ENCODE measurements at regions not wholly inside any gene's neighbourhood (a gene's known extent, or its start where the extent isn't known, plus 50 kb on each side); places are given as distances from the start of the nearest gene placed in this dataset.
"Not testable (repeated sequence)": the region's sequence is repeated elsewhere in the genome, so short reads cannot be mapped to it uniquely, and the experiment has no call there.

- DNase-seq: no peak
These were observed 289.7 kb downstream of the HTR1B start for GRCh38 chr6:77173472-77174074.

DNA sequence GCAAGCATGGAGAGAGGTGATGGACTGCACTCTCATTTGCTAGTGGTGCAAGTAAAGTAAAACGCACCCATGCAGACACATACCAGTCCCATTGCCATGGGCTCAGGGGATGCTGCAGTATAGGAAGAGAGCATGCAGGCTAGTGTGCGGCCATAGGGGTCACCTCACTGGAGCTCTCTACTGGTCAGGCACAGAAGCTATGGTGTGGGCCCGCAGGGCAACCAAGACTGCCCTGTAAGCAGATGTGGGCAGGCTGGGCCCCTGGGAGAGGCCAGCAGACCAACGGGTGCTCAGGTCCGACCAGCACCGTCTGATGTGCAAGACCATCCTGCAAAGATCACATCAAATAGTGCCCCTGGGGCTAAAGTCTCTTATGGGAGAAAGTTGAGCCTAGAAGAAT, 290.7 kb downstream of the HTR1B start:
- no peak for DNase-seq

DNA sequence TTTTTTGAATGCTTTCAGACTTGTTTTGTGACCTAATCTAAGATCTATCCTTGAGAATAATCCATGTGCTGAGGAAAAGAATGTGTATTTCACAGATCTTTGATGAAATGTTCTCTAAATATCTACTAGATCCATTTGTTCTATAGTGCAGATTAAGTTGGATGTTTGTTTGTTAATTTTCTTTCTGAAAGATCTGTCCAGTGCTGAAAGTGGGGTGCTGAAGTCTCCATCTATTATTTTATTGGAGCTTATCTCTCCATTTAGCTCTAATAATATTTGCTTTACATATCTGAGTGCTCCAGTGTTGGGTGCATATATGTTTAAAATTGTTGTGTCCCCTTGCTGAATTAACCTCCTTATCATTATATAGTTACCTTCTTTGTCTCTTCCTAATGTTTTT, 303.6 kb downstream of the HTR1B start:
- DNase-seq: no peak

DNA sequence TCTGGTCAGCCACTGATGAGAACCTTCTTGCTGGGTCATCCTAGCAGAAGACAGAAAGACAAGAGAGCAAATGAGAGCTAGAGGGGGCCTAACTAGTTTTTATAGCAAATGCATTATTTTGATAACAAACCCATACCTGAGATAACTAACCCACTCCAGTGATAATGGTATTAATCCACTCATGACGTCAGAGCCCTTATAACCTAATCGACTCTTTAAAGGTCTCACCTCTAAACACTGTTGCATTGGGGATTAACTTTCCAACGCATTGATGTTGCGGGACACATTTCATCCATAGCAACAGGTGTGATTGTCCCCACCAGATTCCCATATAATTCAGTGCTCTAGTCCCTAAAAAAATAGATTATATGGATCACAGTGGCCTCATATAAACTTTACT, 312.1 kb downstream of the HTR1B start:
- no peak for DNase-seq

- no peak for DNase-seq
These were observed 312.6 kb downstream of the HTR1B start for GRCh38 chr6:77150736-77151135.

- no peak for DNase-seq
These were observed 318.0 kb downstream of the HTR1B start for GRCh38 chr6:77145244-77145643.

DNA sequence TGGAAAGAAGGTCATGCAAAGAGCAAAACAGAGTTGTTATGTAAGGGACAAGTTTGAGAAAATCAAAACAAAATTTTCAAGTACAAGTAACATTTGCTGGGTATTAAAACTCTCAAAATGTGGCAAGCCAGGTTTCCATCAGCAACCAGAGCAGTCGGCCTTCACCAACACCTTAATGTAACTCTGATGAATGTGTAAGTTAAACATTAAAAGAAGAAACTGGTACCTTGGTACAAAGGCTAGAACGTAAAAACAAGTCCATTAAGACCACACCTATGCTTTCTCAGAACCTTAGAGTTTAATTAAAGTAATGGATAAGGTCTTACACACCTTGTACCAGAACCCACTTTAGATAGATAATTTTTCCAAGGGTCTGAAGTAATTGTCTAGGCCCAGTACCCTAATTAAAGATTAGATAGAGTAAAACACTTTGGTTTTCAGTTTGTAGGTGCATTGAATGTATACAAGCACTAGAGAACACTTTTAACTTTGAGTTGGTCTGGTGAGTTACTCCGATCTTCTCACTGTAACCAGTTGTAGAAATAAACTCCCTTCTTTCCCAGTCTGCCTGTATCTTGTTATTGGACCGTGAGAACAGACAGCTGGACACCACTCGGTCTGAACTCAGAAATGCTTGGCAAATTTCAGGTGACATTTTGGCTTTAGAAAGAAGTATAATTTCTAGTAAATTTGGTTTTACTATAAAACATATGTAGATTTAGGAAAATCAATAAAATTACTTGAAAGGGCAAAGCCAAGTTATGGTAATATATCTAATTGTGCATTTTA, 319.4 kb downstream of the HTR1B start:
- no peak for DNase-seq

DNA sequence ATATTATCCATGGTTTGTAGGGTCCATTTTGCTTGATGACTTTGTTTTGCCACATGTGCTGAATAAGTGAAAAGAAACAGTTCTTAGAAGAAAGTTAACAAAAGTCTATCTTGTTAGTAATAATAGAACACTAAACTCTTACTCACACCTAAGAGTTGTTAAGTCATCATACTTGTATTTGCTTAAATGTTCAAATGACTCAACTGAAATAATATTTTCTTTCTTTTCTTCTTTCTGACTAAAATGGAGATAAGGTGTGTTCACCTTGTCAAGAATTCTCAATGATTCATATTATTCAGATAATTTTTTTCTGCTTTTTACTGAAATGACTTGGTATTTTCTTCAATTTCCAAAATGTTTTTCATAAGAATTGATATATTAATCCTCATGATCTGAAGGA, 327.2 kb downstream of the HTR1B start:
- no peak for DNase-seq

- no peak for DNase-seq
These were observed 330.3 kb downstream of the HTR1B start for GRCh38 chr6:77133031-77133430.

GRCh38 chr6:77131426-77131825, 331.9 kb downstream of the HTR1B start:
- no peak for DNase-seq

DNA sequence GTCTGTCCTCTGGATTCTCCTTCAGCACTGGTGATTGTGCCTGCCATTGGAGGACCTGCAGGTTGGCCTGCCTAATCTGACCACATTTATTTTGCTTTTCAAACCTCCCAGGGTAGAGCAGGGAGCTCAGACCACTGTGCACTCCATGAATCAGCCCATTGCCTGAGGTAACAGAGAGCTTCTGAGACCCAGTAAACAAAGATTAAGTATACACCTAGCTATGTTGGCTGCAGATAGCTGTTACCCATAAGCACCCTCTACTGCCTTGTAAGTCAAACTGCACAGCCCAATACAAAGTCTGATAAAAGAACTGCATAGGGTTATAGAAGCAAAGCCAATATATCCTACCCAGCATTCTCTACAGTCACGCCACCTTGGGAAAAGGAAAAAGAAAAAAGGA, 338.7 kb downstream of the HTR1B start:
- DNase-seq: no peak

DNA sequence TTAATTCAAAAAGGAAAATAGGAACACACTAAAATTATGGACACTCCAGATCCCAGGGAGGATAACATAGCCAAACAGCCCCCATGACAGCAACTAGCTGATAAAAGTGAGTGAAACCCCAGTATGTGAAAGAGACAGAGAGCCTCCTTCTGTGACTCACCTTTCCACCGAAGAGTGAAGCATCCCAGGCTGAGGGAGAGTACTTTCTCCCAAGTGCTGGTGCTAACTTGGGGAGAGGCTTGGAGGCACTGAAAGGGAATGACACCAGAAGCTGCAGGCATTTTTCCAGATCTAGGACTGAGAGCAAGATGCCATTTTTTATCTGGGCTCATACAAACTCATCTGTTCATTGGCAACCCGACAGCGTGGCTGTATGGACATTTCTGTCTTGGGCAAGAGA, 339.8 kb downstream of the HTR1B start:
- DNase-seq: no peak

DNA sequence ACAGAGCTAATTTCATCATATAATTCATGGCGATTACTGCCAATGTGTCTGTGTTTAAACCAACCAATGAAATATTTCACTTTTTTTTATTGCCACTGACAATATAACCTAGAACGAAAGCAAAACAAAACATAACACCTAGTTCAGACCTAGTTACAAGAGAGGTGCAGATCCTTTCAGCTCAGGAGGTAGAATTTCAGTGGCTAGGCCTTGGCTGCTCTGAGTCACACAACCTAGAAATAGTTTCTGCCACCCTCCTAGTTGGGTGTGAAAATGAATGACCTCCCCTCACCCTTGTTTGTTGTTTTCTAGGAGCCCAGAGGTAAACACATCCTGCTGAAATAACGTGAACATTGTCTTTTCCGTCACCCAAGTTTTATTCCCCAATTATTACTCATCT, 356.3 kb downstream of the HTR1B start:
- DNase-seq: no peak

DNA sequence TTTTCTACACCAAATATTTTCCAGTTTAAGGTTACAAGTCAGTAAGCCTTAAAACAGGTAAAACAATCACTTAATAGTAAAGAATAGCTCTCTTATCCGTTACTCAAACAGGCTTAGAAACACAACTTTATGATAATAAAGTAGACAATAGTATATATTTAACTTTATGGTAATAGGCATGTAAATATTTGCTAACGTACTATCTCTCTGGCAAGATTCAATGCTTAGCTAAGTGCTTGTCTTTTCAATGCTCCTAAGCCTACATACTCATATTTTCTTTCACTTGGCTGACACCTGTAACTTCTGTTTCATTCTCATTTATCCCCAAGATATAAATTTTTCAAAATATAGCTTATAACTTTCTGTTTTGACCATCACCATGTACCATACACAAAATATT, 358.2 kb downstream of the HTR1B start:
- no peak for DNase-seq

DNA sequence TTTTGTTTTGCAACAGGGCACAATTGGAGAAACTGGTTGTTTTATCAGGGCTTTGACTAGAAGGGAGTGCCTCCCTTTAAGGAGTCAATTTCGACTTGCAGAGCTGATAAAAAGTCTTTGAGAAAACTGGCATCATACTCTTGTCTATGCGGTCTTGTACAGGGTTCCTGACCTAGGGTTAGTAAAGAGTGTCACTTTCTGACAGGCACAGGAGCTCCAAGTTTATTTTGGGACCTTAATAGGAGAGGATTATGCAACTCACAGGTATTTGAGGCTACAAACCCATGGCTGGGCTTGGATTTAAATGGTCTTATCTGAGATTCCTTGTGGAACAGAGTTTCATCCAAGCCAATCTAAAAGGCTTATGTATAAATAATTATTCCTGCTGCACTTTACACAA, 365.4 kb downstream of the HTR1B start:
- DNase-seq: no peak

- DNase-seq: no peak
These were observed 367.2 kb downstream of the HTR1B start for GRCh38 chr6:77095936-77096627.

DNA sequence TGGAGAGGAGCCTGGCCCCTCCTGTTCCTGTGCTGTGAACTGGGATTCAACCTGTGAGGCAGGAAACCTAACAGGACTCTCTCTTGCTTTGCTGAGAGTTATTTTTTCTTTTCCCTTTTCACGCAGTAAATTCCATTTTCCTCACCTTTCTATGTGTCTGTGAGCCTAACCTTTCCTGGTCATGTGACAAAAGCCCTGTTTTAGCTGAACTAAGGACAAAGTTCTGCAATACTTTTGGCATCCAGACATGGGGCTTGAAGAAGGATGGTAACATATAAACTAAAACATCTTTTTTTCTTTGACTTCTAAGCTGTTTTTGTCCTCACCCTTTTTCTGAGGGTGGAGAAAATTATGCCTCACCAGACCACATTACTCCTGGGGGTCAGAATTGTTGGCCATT, 368.5 kb downstream of the HTR1B start:
- DNase-seq: no peak

DNA sequence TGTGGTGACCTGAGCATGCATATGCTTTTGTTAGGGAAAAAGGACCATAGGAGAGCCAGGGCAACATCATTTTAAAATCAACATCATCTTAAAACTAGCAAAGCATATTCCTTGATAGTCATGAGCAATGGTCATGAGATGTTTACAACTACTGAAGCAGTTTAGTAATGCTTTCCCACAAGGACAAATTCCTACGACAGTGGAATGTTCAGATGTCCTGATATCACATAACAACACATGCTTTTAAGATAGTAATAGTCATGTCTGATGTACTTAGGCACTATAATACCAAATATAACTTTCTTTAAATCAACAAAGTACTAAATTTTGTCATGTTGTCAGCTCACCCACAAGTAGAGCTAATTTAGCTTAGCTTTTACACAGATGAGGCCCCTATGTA, 370.3 kb downstream of the HTR1B start:
- DNase-seq: no peak

GRCh38 chr6:77089776-77090175, 373.5 kb downstream of the HTR1B start:
- DNase-seq: no peak

- not testable (repeated sequence) for DNase-seq
These were observed 375.4 kb downstream of the HTR1B start for GRCh38 chr6:77087794-77088318.

- DNase-seq: no peak
These were observed 389.1 kb downstream of the HTR1B start for GRCh38 chr6:77074037-77074713.

GRCh38 chr6:77073410-77073760, 389.9 kb downstream of the HTR1B start:
- DNase-seq: no peak

GRCh38 chr6:77072694-77073409, 390.4 kb downstream of the HTR1B start:
- no peak for DNase-seq

Measured in OCI-M1 (cell line).